Endothelial cell of hepatic sinusoid (primary cell): ENCODE measurements at regions not wholly inside any gene's neighbourhood (a gene's known extent, or its start where the extent isn't known, plus 50 kb on each side); places are given as distances from the start of the nearest gene placed in this dataset.

Experiments
- in situ Hi-C: cut with HindIII; loops from 2 replicates; pipeline ENCODE4 v1.10.0; 2017; ENCODE audit warnings: low sequenced_read_pairs

- in situ Hi-C loops: no loop called here
These were observed 91.0 kb upstream of the SHISAL1 start for GRCh38 chr22:44403602-44404329.

- in situ Hi-C loops: no loop called here
These were observed 90.4 kb upstream of the SHISAL1 start for GRCh38 chr22:44403166-44403565.

- in situ Hi-C loops: no loop called here
These were observed 89.7 kb upstream of the SHISAL1 start for GRCh38 chr22:44402196-44403111.

DNA sequence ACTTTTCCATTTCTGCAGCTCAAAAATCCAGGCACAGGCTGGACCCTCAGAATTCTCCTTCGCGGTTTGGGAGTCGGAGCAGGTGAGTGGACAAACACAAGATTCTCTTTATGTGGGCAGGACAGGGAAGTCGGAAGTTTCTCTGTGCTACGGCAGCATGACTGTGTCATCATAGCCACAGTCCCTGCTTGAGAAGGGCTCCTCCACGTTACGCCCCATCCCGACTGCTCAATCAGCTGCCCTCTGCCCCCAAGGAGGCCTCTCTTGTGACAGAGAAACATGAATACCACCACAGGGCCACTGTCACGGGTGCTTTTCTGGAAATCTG is 89.0 kb upstream of the SHISAL1 start:
- in situ Hi-C loops: no loop called here

GRCh38 chr22:44400763-44401060 is 88.0 kb upstream of the SHISAL1 start:
- in situ Hi-C loops: no loop called here

- in situ Hi-C loops: no loop called here
These were observed 87.4 kb upstream of the SHISAL1 start for GRCh38 chr22:44399906-44400762.

DNA sequence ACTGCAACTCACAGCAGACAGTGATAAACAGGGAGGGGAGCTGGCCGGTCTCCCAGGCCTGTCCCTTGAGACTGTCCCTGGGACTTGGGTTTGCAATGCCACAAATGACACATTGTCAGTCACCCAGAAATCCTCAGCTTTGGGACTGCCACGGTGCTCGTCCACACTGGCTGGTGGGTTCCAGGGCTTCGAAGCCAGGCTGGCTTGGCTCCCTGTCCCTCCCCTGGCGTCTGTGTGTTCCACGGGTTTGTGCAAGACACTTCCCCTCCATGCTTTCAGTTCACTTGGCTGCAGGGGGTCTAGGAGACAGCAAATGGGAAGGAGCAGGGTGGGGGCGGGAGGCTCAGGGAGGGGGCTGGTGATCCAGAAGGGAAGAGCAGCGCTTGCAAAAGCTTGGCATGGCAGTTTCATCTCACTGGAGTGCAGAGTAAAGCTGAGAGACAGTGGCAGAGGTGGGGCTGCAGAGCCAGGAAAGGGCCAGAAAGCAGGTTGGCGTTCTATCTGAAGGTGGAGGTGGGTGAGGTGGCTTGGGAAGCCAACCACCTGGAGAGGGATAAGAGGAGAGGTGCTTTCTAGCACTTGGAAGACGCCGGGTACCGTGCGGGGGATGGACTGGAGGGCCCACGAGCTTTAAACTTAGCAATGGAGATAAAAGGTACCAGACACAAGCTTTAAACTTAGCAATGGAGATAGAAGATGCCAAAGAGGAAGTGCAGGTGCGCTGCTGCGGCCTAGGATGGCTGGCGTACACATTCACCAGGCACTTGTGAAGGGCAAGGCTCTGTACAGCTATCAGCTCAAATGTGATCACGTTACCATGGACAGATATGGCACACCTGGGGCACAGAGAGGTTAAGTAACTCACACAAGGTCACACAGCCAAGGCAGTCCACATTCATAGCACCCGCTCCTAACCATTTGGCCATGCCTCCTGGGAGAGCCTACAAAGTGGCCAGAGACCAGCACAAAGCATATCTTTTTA is 86.4 kb upstream of the SHISAL1 start:
- in situ Hi-C loops: no loop called here

DNA sequence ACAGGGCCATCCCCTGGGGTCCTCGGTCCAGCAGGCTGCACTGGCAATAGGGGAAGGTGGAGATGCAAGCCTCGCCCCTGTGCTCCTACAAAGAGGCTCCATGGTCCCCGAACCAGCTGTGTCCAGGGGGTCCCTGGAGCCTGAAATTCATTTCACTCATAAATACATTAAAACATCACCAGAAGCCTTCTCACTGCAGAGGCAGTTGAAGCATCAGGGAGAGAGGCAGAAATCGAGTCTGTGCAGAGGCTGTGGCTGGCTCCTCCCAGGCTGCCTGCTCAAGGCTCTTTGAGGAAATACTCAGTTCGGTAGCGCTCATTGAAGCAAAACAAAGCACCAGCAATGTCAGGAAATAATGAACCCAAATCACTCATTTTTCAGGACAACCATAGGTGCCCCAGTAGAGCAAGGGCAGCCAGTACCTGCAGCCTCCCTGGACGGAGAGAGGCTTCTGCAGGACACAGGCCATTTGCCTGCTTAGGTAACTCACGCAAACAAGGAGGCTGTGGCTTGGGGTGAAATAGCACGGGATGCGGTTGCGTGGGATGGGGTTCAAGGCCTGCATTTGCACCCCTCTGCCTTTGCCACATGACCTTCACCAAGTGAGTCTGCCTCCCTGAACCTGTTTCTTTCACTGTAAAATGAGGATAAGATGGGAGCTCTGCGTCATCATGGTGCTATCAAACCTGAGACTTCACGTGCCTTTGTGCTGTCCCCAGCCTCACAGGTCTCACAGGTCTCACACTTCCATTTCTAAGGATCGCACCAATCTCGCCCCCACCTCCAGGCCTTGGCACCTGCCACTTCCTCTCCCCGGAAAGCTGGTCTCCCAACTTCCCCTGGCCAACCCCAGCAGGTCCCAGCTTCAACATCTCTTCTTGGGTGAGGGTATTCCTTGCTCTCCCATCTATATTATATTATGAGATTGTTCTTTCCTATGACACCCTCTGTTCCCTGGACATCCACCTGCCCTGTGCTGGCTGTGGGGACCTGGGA is 84.3 kb upstream of the SHISAL1 start:
- in situ Hi-C loops: no loop called here

- in situ Hi-C loops: no loop called here
These were observed 83.4 kb upstream of the SHISAL1 start for GRCh38 chr22:44396021-44396726.

DNA sequence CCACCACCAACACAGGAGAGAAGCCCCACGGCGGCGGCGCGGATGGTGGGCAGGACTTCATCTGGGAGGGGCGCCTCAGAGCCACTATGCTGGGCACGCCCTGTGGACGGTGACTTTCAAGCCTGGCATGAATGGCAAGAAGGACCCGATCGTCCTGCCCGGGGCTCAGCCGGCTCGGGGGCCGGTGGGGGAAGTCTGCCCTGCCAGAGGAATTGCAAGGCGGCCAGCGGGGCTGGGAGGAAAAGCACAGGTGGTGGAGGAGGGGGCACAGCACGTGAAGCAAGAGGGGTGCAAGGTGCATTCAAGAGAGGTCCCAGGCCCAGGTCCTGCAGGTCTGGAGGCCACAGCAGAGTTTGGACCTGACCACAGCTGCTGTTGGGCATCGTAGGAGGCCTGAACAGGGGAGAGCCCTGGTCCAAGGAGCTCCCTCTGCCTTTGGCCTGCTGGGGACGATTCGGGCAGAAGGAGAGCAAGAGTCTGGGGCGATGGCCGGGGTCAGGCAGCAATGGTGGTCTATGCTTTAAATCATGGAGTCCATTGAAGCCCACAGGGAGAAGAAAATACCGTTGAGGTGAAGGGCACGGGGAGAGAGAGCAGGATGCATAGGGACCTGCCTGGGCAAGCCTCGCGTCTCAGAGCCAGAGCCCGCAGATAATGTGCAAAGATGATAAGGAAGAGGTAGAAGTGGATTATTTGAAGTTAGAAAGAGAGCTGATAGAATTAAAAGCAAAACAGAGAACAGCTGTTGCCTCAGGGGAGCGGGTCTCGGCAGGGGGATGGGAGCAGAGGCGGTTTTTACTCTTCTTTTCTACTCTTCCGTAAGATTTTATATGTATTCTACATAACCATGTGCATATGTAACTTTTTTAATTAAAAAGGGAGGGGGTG is 82.6 kb upstream of the SHISAL1 start:
- in situ Hi-C loops: no loop called here

GRCh38 chr22:44394246-44395117 is 81.7 kb upstream of the SHISAL1 start:
- in situ Hi-C loops: no loop called here

- in situ Hi-C loops: no loop called here
These were observed 80.3 kb upstream of the SHISAL1 start for GRCh38 chr22:44393066-44393465.

DNA sequence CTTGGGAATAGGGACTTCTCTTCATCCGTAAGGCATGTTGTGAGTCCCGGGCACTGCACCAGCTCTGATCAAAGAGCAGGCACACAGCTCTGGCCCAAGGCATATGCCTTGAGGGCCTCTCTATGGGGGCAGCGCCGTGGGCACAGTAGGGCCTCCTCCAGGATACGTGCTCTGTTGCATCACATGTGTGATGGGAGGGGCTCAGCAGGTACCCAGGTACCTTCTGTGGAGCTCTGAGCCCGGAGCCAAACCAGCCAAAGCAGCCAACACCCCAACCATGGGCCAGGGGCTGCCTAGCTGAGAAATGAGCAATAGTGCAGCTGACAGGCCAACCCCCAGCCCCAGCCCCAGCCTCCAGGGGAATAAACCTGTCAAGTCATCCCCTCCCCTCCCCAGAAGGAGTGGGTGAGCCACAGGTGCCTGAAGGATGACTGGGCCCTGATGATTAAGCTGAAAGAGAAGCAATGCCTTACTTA is 79.7 kb upstream of the SHISAL1 start:
- in situ Hi-C loops: no loop called here

DNA sequence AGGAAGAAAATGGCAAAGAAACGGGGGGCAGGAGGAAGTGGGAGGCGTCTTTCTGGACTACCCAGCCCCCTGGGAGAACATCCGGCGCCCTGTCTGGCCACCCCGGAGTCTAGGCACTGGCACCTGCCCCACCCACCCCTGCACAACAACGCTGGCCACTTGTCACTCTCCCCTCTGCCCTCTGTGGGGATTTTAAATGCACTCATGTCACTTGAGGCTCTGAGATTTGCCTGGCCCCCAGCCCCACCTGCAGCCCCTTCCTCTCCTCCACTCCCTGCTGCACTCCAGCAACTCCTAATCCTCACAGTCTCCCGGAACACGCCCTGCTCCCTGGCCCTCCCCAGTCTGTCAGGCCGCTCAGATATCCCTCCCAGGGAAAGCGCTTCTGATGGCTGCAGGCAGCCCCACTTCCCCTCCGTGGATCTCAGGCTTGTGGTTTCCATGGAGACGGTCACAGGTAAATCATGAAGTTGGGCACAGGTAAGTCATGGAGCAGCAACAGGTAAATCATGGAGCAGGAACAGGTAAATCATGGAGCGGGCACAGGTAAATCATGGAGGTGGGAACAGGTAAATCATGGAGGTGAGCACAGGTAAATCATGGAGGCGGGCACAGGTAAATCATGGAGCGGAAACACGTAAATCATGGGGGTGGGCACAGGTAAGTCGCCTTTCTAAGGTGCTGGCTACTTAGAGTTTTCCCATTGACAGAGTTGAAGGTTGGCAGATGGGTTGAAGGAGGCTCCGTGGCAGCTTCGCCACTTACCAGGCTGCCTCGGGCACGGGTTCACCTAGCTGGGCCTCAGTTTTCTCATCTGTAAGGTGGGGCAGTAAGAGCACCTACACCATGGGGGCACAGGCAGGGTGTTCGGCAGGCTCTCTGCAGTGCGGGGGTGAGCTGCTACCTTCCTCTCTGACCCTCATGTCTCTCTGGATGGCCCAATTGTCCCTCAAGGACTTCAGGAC is 79.0 kb upstream of the SHISAL1 start:
- in situ Hi-C loops: no loop called here

GRCh38 chr22:44391015-44391414 is 78.3 kb upstream of the SHISAL1 start:
- in situ Hi-C loops: no loop called here
